HCT116 (cell line): ENCODE measurements at regions not wholly inside any gene's neighbourhood (a gene's known extent, or its start where the extent isn't known, plus 50 kb on each side); places are given as distances from the start of the nearest gene placed in this dataset.

Source experiments
- ATAC-seq: fragments of 200-7000 bp; cut with Tn5 transposase; 2 replicates; pipeline ENCODE4 v1.9.1; 2020; ENCODE audit warnings: mild to moderate bottlenecking, moderate library complexity
- BruUV-seq: library from RNA; stranded (reverse); fragments of 400-500 nt; replicated peaks from 2 replicates; lab custom pipeline; 2021; lab: Mats Ljungman, UMichigan
- CTCF ChIA-PET: fragments of 300-600 bp; sonication (Branson Sonifier 250); formaldehyde crosslinking; loops from one replicate; lab custom pipeline; 2021; ENCODE audit warnings: antibody characterized with exemption; lab: Charles Lee
- POLR2A ChIA-PET: fragments of 300-600, 350-600 bp; sonication (Branson Sonifier 250); formaldehyde crosslinking; loops from one replicate; lab custom pipeline; 2021; ENCODE audit warnings: antibody characterized with exemption; lab: Charles Lee
- RAD21 ChIA-PET, 2 experiments: fragments of 300-600 bp; sonication (Branson Sonifier 250); formaldehyde crosslinking; loops; one replicate each; lab custom pipeline; 2023; ENCODE audit warnings: low total read pairs in 2 of 2; ENCODE audit not compliant: uncharacterized antibody in 2 of 2, unreplicated experiment in 2 of 2, low non-redundant PET in 1 of 2; lab: Charles Lee
- DNase-seq: peaks from one replicate; pipeline ENCODE4 v3.0.0-alpha.2; 2010; ENCODE audit warnings: low read depth, low spot score
- H2AFZ ChIP-seq: fragments of 200-600 bp; shearing (Covaris generic), sonication (generic); 2 replicates; pipeline ENCODE4 v1.6.1; 2017; ENCODE audit warnings: low read depth, mixed run types, mixed read lengths, antibody characterized with exemption, low read length; ENCODE audit not compliant: poor library complexity, severe bottlenecking
- H3K27ac ChIP-seq: 2 replicates; pipeline ENCODE4 v1.5.1; 2012; ENCODE audit warnings: low read depth, low read length
- H3K27me3 ChIP-seq: fragments of 200-600 bp; sonication (generic); 2 replicates; pipeline ENCODE4 v1.6.1; 2016; ENCODE audit warnings: mixed run types, low read length, mixed read lengths; ENCODE audit not compliant: insufficient read depth
- H3K36me3 ChIP-seq, 2 experiments: fragments of 200-500 bp in 1 of 2; fragments of 200-600 bp in 1 of 2; sonication (Bioruptor generic) in 1 of 2; sonication (generic) in 1 of 2; 2 replicates each; pipeline versions ENCODE4 v1.5.1 to v1.6.1; 2014 to 2016; ENCODE audit warnings: low read length in 2 of 2, inconsistent platforms in 1 of 2, mixed read lengths in 1 of 2, mixed run types in 1 of 2; ENCODE audit not compliant: insufficient read depth in 2 of 2, control insufficient read depth in 1 of 2
- H3K4me1 ChIP-seq, 2 experiments: fragments of 200-600 bp in 1 of 2; sonication (generic) in 1 of 2; 2 replicates each; pipeline versions ENCODE4 v1.5.1 to v1.6.1; 2012 to 2017; ENCODE audit warnings: low read length in 2 of 2, inconsistent platforms in 1 of 2, mild to moderate bottlenecking in 1 of 2, mixed read lengths in 1 of 2, mixed run types in 1 of 2, moderate library complexity in 1 of 2; ENCODE audit not compliant: insufficient read depth in 2 of 2, control insufficient read depth in 1 of 2
- H3K4me2 ChIP-seq: fragments of 200-600 bp; sonication (generic); 2 replicates; pipeline ENCODE4 v1.6.1; 2017; ENCODE audit warnings: mixed run types, low read length, mixed read lengths
- H3K4me3 ChIP-seq, 2 experiments: fragments of 200-600 bp in 1 of 2; sonication (generic) in 1 of 2; replicated peaks in 1 of 2; 2 replicates each; pipeline ENCODE4 v1.5.1; 2011 to 2016; ENCODE audit warnings: low read length in 2 of 2, control low read depth in 1 of 2, low read depth in 1 of 2, mild to moderate bottlenecking in 1 of 2, mixed read lengths in 1 of 2, mixed run types in 1 of 2
- H3K79me2 ChIP-seq: fragments of 200-600 bp; sonication (generic); 2 replicates; pipeline ENCODE4 v1.6.1; 2017; ENCODE audit warnings: mild to moderate bottlenecking, mixed run types, low read length, moderate library complexity, mixed read lengths; ENCODE audit not compliant: insufficient read depth
- H3K9ac ChIP-seq: fragments of 200-600 bp; sonication (generic); 2 replicates; pipeline ENCODE4 v1.6.1; 2016; ENCODE audit warnings: low read length, mixed read lengths
- H3K9me2 ChIP-seq: fragments of 200-600 bp; sonication (generic), shearing (Covaris generic); 2 replicates; pipeline ENCODE4 v1.6.1; 2017; ENCODE audit warnings: mixed run types, mild to moderate bottlenecking, moderate library complexity; ENCODE audit not compliant: insufficient read depth
- H3K9me3 ChIP-seq, 2 experiments: fragments of 200-500 bp in 1 of 2; fragments of 200-600 bp in 1 of 2; sonication (Bioruptor generic) in 1 of 2; sonication (generic) in 1 of 2; 2 replicates each; pipeline ENCODE4 v1.6.1; 2014 to 2017; ENCODE audit warnings: low read length in 2 of 2, mixed read lengths in 2 of 2, inconsistent platforms in 1 of 2, low read depth in 1 of 2, mild to moderate bottlenecking in 1 of 2, mixed run types in 1 of 2, moderate library complexity in 1 of 2; ENCODE audit not compliant: control insufficient read depth in 1 of 2, insufficient read depth in 1 of 2
- H4K20me1 ChIP-seq: fragments of 200-600 bp; sonication (generic), shearing (Covaris generic); 2 replicates; pipeline ENCODE4 v1.6.1; 2017; ENCODE audit warnings: mixed run types, mild to moderate bottlenecking, moderate library complexity; ENCODE audit not compliant: insufficient read depth
- CBX3 ChIP-seq: IDR thresholded peaks from 2 replicates; pipeline ENCODE4 v1.6.1; 2012; ENCODE audit warnings: low read depth
- CEBPB ChIP-seq: IDR thresholded peaks from 2 replicates; pipeline ENCODE4 v1.6.1; 2012; ENCODE audit warnings: low read depth
- ELF1 ChIP-seq: IDR thresholded peaks from 2 replicates; pipeline ENCODE4 v1.6.1; 2012; ENCODE audit warnings: low read depth, borderline replicate concordance
- EZH2 ChIP-seq: fragments of 200-600 bp; sonication (generic); IDR thresholded peaks from 2 replicates; pipeline ENCODE4 v1.6.1; 2017; ENCODE audit warnings: antibody characterized with exemption, mixed run types
- EZH2phosphoT487 ChIP-seq: fragments of 200-600 bp; IDR thresholded peaks from 2 replicates; pipeline ENCODE4 v1.6.1; 2018; ENCODE audit warnings: antibody characterized with exemption, borderline replicate concordance
- FOSL1 ChIP-seq: IDR thresholded peaks from 2 replicates; pipeline ENCODE4 v1.6.1; 2012; ENCODE audit warnings: low read depth
- JUND ChIP-seq: IDR thresholded peaks from 2 replicates; pipeline ENCODE4 v1.6.1; 2012
- POLR2A ChIP-seq: IDR thresholded peaks from 2 replicates; pipeline ENCODE4 v1.7.0; 2011; ENCODE audit warnings: borderline replicate concordance; ENCODE audit not compliant: insufficient read depth, insufficient read length; ENCODE audit errors: extremely low read depth
- POLR2AphosphoS5 ChIP-seq: IDR thresholded peaks from 2 replicates; pipeline ENCODE4 v1.6.1; 2011; ENCODE audit warnings: mild to moderate bottlenecking, low read depth, low read length, moderate library complexity
- RAD21 ChIP-seq: IDR thresholded peaks from 2 replicates; pipeline ENCODE4 v1.6.1; 2012; ENCODE audit warnings: low read depth, mild to moderate bottlenecking
- SIN3A ChIP-seq: IDR thresholded peaks from 2 replicates; pipeline ENCODE4 v1.6.1; 2012; ENCODE audit warnings: low read depth
- SRF ChIP-seq: IDR thresholded peaks from 2 replicates; pipeline ENCODE4 v1.6.1; 2012; ENCODE audit warnings: low read depth
- YY1 ChIP-seq: IDR thresholded peaks from 2 replicates; pipeline ENCODE4 v1.6.1; 2011; ENCODE audit warnings: low read length, low read depth, moderate library complexity, mild to moderate bottlenecking; ENCODE audit not compliant: insufficient replicate concordance; ENCODE audit errors: extremely low read depth
- ZFX ChIP-seq: fragments of 450-650 bp; IDR thresholded peaks from 2 replicates; pipeline ENCODE4 v1.6.1; 2017
- ZNF274 ChIP-seq: fragments of 200-500 bp; sonication (Bioruptor generic); IDR thresholded peaks from 2 replicates; pipeline ENCODE4 v1.6.1; 2014; ENCODE audit warnings: mild to moderate bottlenecking, low read depth, low read length, inconsistent platforms
- intact Hi-C: fragments of 100-400 bp; cut with micrococcal nuclease; formaldehyde crosslinking; loops from 2 replicates; pipeline ENCODE4 v1.10.0; 2022
- TF ChIP-seq, protein P1 (sequence below): IDR thresholded peaks from 2 replicates; pipeline ENCODE4 v1.6.1; 2012; ENCODE audit warnings: low read depth
- TF ChIP-seq, protein P2 (sequence below): IDR thresholded peaks from 2 replicates; pipeline ENCODE4 v1.6.1; 2011; ENCODE audit warnings: mild to moderate bottlenecking, low read length, moderate library complexity; ENCODE audit not compliant: insufficient replicate concordance; ENCODE audit errors: extremely low read depth
- TF ChIP-seq, protein P3 (sequence below): IDR thresholded peaks from 2 replicates; pipeline ENCODE4 v1.6.1; 2012
- TF ChIP-seq, protein P4 (sequence below), 3 experiments: fragments of 200-600 bp in 1 of 3; sonication (generic) in 1 of 3; IDR thresholded peaks in 2 of 3; conservative IDR thresholded peaks in 1 of 3; 2 replicates each; pipeline ENCODE4 v1.5.1; 2012 to 2017; ENCODE audit warnings: low read depth in 2 of 3, low read length in 2 of 3, antibody characterized with exemption in 1 of 3, borderline replicate concordance in 1 of 3, control low read depth in 1 of 3, mild to moderate bottlenecking in 1 of 3, mixed read lengths in 1 of 3, mixed run types in 1 of 3, moderate library complexity in 1 of 3; ENCODE audit not compliant: insufficient read depth in 1 of 3

DNA sequence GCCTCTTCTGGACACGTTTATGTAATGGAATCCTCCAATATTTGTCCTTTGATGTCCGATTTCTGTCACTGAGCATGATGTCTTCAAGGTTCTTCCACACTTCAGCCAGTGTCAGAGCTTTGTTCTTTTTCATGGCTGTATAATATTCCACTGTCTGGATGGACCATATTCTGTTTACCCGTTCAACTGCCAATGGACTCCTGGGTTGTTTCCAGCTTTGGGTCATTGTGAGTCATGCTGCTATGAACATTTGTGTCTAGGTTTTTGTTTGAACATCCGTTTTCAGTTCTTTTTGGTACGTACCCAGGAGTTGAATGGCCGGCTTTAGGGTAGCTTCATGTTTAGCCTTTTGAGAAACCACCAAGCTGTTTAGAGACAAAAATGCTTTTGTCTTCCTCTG, 93.2 kb downstream of the SHOX start (continued):
- TF ChIP-seq, protein P1, sequence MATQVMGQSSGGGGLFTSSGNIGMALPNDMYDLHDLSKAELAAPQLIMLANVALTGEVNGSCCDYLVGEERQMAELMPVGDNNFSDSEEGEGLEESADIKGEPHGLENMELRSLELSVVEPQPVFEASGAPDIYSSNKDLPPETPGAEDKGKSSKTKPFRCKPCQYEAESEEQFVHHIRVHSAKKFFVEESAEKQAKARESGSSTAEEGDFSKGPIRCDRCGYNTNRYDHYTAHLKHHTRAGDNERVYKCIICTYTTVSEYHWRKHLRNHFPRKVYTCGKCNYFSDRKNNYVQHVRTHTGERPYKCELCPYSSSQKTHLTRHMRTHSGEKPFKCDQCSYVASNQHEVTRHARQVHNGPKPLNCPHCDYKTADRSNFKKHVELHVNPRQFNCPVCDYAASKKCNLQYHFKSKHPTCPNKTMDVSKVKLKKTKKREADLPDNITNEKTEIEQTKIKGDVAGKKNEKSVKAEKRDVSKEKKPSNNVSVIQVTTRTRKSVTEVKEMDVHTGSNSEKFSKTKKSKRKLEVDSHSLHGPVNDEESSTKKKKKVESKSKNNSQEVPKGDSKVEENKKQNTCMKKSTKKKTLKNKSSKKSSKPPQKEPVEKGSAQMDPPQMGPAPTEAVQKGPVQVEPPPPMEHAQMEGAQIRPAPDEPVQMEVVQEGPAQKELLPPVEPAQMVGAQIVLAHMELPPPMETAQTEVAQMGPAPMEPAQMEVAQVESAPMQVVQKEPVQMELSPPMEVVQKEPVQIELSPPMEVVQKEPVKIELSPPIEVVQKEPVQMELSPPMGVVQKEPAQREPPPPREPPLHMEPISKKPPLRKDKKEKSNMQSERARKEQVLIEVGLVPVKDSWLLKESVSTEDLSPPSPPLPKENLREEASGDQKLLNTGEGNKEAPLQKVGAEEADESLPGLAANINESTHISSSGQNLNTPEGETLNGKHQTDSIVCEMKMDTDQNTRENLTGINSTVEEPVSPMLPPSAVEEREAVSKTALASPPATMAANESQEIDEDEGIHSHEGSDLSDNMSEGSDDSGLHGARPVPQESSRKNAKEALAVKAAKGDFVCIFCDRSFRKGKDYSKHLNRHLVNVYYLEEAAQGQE: no peak
- no peak for TF ChIP-seq FOSL1
- no peak for TF ChIP-seq POLR2A
- no peak for TF ChIP-seq EZH2

DNA sequence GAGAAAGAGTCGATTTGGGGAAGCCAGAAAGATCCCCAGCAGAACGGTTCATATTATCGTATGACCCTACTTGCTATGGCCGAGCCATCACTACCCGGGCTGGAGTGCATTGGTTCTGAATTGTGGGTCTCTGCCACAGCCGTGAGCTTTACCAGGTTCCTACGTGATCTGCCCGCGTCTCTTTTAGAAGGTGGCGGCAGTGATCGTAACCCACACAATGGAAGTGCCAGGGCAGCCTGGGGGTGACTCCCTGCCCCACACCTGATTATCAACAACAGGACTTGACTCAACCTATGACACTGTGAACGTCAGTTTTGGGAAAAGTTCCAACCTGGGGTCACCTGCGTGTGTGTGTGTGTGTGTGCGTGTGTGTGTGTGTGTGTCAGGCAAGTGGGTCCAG, 90.8 kb downstream of the SHOX start:
- RAD21 ChIA-PET: no interaction called here
- Histone ChIP-seq H3K27me3 (no peaks in the 10 kb centered on the region), H4K20me1 (no peaks in the 10 kb centered on the region), H3K4me3 (no peak overlapping the region), H3K9ac (no peak overlapping the region), H3K36me3 (no peaks in the 10 kb centered on the region), H3K9me3 (no peaks in the 10 kb centered on the region), H2AFZ (no peak overlapping the region), H3K4me1 (no peaks in the 10 kb centered on the region), H3K9me2 (no peaks in the 10 kb centered on the region), H3K27ac (no peak overlapping the region), H3K4me2 (no peak overlapping the region), H3K79me2 (no peaks in the 10 kb centered on the region)
- ATAC-seq: no peak
- BruUV-seq: no TSS peak
- POLR2A ChIA-PET: no interaction called here
- intact Hi-C loops: no loop called here
- DNase-seq: no peak
- CTCF ChIA-PET: no interaction called here
- TF ChIP-seq EZH2phosphoT487 (no peak), ZNF274 (no peak), CBX3 (no peak), ELF1 (no peak), POLR2A (no peak), SRF (no peak), RAD21 (no peak), SIN3A (no peak), YY1 (no peak), POLR2AphosphoS5 (no peak), JUND (no peak), CEBPB (no peak), ZFX (no peak)
- TF ChIP-seq, protein P2, sequence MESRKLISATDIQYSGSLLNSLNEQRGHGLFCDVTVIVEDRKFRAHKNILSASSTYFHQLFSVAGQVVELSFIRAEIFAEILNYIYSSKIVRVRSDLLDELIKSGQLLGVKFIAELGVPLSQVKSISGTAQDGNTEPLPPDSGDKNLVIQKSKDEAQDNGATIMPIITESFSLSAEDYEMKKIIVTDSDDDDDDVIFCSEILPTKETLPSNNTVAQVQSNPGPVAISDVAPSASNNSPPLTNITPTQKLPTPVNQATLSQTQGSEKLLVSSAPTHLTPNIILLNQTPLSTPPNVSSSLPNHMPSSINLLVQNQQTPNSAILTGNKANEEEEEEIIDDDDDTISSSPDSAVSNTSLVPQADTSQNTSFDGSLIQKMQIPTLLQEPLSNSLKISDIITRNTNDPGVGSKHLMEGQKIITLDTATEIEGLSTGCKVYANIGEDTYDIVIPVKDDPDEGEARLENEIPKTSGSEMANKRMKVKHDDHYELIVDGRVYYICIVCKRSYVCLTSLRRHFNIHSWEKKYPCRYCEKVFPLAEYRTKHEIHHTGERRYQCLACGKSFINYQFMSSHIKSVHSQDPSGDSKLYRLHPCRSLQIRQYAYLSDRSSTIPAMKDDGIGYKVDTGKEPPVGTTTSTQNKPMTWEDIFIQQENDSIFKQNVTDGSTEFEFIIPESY: no peak
- TF ChIP-seq, protein P3, sequence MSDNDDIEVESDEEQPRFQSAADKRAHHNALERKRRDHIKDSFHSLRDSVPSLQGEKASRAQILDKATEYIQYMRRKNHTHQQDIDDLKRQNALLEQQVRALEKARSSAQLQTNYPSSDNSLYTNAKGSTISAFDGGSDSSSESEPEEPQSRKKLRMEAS: no peak
- TF ChIP-seq, protein P4, sequence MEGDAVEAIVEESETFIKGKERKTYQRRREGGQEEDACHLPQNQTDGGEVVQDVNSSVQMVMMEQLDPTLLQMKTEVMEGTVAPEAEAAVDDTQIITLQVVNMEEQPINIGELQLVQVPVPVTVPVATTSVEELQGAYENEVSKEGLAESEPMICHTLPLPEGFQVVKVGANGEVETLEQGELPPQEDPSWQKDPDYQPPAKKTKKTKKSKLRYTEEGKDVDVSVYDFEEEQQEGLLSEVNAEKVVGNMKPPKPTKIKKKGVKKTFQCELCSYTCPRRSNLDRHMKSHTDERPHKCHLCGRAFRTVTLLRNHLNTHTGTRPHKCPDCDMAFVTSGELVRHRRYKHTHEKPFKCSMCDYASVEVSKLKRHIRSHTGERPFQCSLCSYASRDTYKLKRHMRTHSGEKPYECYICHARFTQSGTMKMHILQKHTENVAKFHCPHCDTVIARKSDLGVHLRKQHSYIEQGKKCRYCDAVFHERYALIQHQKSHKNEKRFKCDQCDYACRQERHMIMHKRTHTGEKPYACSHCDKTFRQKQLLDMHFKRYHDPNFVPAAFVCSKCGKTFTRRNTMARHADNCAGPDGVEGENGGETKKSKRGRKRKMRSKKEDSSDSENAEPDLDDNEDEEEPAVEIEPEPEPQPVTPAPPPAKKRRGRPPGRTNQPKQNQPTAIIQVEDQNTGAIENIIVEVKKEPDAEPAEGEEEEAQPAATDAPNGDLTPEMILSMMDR (IDR thresholded peaks at IDR 0.05 in 2 of 3, conservative IDR thresholded peaks at IDR 0.05 in 1 of 3; ENCODE audit: borderline replicate concordance in 1 of 3, insufficient read depth in 1 of 3, low read depth in 2 of 3, low read length in 2 of 3): no peak
